ENCODE measurements at regions not wholly inside any gene's neighbourhood (a gene's known extent, or its start where the extent isn't known, plus 50 kb on each side); places are given as distances from the start of the nearest gene placed in this dataset.

DNA sequence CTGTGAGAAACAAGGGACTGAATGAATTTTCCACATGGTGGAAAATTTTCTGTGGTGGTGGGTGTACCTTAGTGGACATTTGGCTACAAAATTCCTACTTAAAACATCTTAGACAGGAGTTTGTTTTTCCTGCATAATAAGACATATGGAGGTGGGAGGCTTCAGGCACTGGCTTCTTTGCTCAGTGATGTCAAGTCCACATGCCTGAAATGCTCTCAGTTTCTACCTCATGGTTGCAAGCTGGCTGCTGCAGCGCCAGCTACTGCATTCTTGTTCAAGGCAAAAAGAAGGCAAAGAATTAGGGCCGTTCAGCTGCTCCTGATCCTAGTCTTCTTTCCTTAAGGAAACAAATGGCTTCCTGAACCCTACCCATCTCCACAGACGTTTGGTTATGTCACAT is 99.9 kb upstream of the FAM204A start:
- DNase-seq (ENCODE audit: low spot score) = no peak
- Histone ChIP-seq H3K4me3 (replicated peaks in 1 of 3; ENCODE audit: insufficient read depth in 1 of 3, low read depth in 2 of 3, low read length in 3 of 3) (no peak overlapping the region), H3K27me3 (ENCODE audit: control insufficient read depth in 1 of 2, insufficient read depth in 2 of 2, low read length in 2 of 2) (peaks cover 0 to 8% of the 10 kb centered on the region in 2 experiments; a peak in 2 of 5 replicates), H4K20me1 (ENCODE audit: insufficient read depth, low read length) (no peaks in the 10 kb centered on the region), H3K9ac (ENCODE audit: insufficient read depth, low read depth, low read length) (no peak overlapping the region), H3K4me2 (ENCODE audit: low read depth, low read length) (no peak overlapping the region), H3K9me3 (ENCODE audit: low read length) (no peaks in the 10 kb centered on the region), H3K4me1 (ENCODE audit: insufficient read depth, low read length) (no peaks in the 10 kb centered on the region), H2AFZ (ENCODE audit: low read length) (no peak overlapping the region), H3K79me2 (ENCODE audit: insufficient read depth, low read length) (no peaks in the 10 kb centered on the region), H3K27ac (ENCODE audit: extremely low read length, insufficient read depth, low read length) (no peak overlapping the region), H3K36me3 (replicated peaks in 1 of 2; ENCODE audit: control insufficient read depth in 1 of 2, insufficient read depth in 2 of 2, low read length in 2 of 2) (no peaks in the 10 kb centered on the region)
- ATAC-seq = no peak
- FAIRE-seq = no peak
- intact Hi-C loops (cut with micrococcal nuclease; ENCODE audit: unreplicated experiment) (no loop called here), in situ Hi-C loops (cut with HindIII; ENCODE audit: extremely low pct_ligation_motif_present, low pct_unique_long_range_greater_than_20kb) (loop anchor here (25.0 kb wide), 1 partner anchor 955 kb away; no protein-coding TSS in a partner anchor)
- TF ChIP-seq ERF (CRISPR knock-in tag; IDR thresholded peaks at IDR 0.05) (no peak), TP53 (CRISPR knock-in tag; conservative IDR thresholded peaks at IDR 0.05) (no peak), BORCS8-MEF2B (CRISPR knock-in tag; IDR thresholded peaks at IDR 0.05) (no peak), ETV5 (CRISPR knock-in tag; IDR thresholded peaks at IDR 0.05; ENCODE audit: borderline replicate concordance) (no peak), ZNF335 (CRISPR knock-in tag; IDR thresholded peaks at IDR 0.05) (no peak)
- TF ChIP-seq, protein P1, sequence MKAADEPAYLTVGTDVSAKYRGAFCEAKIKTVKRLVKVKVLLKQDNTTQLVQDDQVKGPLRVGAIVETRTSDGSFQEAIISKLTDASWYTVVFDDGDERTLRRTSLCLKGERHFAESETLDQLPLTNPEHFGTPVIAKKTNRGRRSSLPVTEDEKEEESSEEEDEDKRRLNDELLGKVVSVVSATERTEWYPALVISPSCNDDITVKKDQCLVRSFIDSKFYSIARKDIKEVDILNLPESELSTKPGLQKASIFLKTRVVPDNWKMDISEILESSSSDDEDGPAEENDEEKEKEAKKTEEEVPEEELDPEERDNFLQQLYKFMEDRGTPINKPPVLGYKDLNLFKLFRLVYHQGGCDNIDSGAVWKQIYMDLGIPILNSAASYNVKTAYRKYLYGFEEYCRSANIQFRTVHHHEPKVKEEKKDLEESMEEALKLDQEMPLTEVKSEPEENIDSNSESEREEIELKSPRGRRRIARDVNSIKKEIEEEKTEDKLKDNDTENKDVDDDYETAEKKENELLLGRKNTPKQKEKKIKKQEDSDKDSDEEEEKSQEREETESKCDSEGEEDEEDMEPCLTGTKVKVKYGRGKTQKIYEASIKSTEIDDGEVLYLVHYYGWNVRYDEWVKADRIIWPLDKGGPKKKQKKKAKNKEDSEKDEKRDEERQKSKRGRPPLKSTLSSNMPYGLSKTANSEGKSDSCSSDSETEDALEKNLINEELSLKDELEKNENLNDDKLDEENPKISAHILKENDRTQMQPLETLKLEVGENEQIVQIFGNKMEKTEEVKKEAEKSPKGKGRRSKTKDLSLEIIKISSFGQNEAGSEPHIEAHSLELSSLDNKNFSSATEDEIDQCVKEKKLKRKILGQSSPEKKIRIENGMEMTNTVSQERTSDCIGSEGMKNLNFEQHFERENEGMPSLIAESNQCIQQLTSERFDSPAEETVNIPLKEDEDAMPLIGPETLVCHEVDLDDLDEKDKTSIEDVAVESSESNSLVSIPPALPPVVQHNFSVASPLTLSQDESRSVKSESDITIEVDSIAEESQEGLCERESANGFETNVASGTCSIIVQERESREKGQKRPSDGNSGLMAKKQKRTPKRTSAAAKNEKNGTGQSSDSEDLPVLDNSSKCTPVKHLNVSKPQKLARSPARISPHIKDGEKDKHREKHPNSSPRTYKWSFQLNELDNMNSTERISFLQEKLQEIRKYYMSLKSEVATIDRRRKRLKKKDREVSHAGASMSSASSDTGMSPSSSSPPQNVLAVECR (CRISPR knock-in tag; IDR thresholded peaks at IDR 0.05; ENCODE audit: borderline replicate concordance) = no peak
- TF ChIP-seq, protein P2, sequence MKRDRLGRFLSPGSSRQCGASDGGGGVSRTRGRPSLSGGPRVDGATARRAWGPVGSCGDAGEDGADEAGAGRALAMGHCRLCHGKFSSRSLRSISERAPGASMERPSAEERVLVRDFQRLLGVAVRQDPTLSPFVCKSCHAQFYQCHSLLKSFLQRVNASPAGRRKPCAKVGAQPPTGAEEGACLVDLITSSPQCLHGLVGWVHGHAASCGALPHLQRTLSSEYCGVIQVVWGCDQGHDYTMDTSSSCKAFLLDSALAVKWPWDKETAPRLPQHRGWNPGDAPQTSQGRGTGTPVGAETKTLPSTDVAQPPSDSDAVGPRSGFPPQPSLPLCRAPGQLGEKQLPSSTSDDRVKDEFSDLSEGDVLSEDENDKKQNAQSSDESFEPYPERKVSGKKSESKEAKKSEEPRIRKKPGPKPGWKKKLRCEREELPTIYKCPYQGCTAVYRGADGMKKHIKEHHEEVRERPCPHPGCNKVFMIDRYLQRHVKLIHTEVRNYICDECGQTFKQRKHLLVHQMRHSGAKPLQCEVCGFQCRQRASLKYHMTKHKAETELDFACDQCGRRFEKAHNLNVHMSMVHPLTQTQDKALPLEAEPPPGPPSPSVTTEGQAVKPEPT (CRISPR knock-in tag; IDR thresholded peaks at IDR 0.05; ENCODE audit: low read depth) = no peak
- WGBS (ENCODE audit: low lambda C conversion rate) = 5% methylated on average over 3 of the region's 3 CpGs
- CTCF ChIA-PET (ENCODE audit: low intra/inter-chr PET ratio, low total read pairs) = no interaction called here
- POLR2A ChIA-PET = no interaction called here
- no TSS peak for BruUV-seq (replicated peaks)
